ENCODE measurements at regions not wholly inside any gene's neighbourhood (a gene's known extent, or its start where the extent isn't known, plus 50 kb on each side); places are given as distances from the start of the nearest gene placed in this dataset.

- TF ChIP-seq CTCF (IDR thresholded peaks at IDR 0.05) = no peak
- TF ChIP-seq POLR2A (IDR thresholded peaks at IDR 0.05) = no peak
- TF ChIP-seq EP300 (IDR thresholded peaks at IDR 0.05) = no peak
These were observed 60.8 kb upstream of the GRPEL1 start for GRCh38 chr4:7128644-7129043.
